ENCODE measurements at regions not wholly inside any gene's neighbourhood (a gene's known extent, or its start where the extent isn't known, plus 50 kb on each side); places are given as distances from the start of the nearest gene placed in this dataset.

GRCh38 chr5:57700072-57700471 lies 217.5 kb upstream of the ACTBL2 start:
- TF ChIP-seq, protein P1, sequence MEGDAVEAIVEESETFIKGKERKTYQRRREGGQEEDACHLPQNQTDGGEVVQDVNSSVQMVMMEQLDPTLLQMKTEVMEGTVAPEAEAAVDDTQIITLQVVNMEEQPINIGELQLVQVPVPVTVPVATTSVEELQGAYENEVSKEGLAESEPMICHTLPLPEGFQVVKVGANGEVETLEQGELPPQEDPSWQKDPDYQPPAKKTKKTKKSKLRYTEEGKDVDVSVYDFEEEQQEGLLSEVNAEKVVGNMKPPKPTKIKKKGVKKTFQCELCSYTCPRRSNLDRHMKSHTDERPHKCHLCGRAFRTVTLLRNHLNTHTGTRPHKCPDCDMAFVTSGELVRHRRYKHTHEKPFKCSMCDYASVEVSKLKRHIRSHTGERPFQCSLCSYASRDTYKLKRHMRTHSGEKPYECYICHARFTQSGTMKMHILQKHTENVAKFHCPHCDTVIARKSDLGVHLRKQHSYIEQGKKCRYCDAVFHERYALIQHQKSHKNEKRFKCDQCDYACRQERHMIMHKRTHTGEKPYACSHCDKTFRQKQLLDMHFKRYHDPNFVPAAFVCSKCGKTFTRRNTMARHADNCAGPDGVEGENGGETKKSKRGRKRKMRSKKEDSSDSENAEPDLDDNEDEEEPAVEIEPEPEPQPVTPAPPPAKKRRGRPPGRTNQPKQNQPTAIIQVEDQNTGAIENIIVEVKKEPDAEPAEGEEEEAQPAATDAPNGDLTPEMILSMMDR (IDR thresholded peaks at IDR 0.05; ENCODE audit: unreplicated experiment): no peak
- H3K9me3 Mint-ChIP-seq (ENCODE audit: low read depth): no peaks in the 10 kb centered on the region
- no peak overlapping the region for H3K4me3 Mint-ChIP-seq (ENCODE audit: low read depth)
- DNase-seq (ENCODE audit: low spot score, unreplicated experiment): no peak
- H3K4me1 Mint-ChIP-seq (ENCODE audit: low read depth): peaks cover 6% of the 10 kb centered on the region
- H3K36me3 Mint-ChIP-seq (ENCODE audit: insufficient read depth): no peaks in the 10 kb centered on the region
- no peaks in the 10 kb centered on the region for H3K27me3 Mint-ChIP-seq
- H3K27ac Mint-ChIP-seq: no peak overlapping the region

- no peaks in the 10 kb centered on the region for H3K9me3 Mint-ChIP-seq (ENCODE audit: low read depth)
- no peak overlapping the region for H3K27ac Mint-ChIP-seq
- TF ChIP-seq, protein P1 (IDR thresholded peaks at IDR 0.05; ENCODE audit: unreplicated experiment): no peak
- H3K4me1 Mint-ChIP-seq (ENCODE audit: low read depth): peaks cover 14% of the 10 kb centered on the region
- H3K4me3 Mint-ChIP-seq (ENCODE audit: low read depth): no peak overlapping the region
- H3K27me3 Mint-ChIP-seq: no peaks in the 10 kb centered on the region
- H3K36me3 Mint-ChIP-seq (ENCODE audit: insufficient read depth): no peaks in the 10 kb centered on the region
- DNase-seq (ENCODE audit: low spot score, unreplicated experiment): no peak
These were observed 216.2 kb upstream of the ACTBL2 start for GRCh38 chr5:57698802-57699201.

- H3K4me3 Mint-ChIP-seq (ENCODE audit: low read depth): no peak overlapping the region
These were observed 215.5 kb upstream of the ACTBL2 start for GRCh38 chr5:57698086-57698485.

GRCh38 chr5:57696825-57697570 lies 214.4 kb upstream of the ACTBL2 start:
- Mint-ChIP-seq H3K4me3 (ENCODE audit: low read depth) (no peak overlapping the region), H3K9me3 (ENCODE audit: low read depth) (no peaks in the 10 kb centered on the region), H3K27ac (no peak overlapping the region)

More at GRCh38 chr5:57698086-57698485, 215.5 kb upstream of the ACTBL2 start:
- H3K36me3 Mint-ChIP-seq (ENCODE audit: insufficient read depth): no peaks in the 10 kb centered on the region
- no peaks in the 10 kb centered on the region for H3K27me3 Mint-ChIP-seq
- H3K4me1 Mint-ChIP-seq (ENCODE audit: low read depth): peaks cover 20% of the 10 kb centered on the region
- no peak overlapping the region for H3K27ac Mint-ChIP-seq
- TF ChIP-seq, protein P1 (IDR thresholded peaks at IDR 0.05; ENCODE audit: unreplicated experiment): no peak
- DNase-seq (ENCODE audit: low spot score, unreplicated experiment): no peak
- H3K9me3 Mint-ChIP-seq (ENCODE audit: low read depth): no peaks in the 10 kb centered on the region

GRCh38 chr5:57696389-57696769 lies 213.8 kb upstream of the ACTBL2 start:
- no peak overlapping the region for H3K27ac Mint-ChIP-seq
- no peak for DNase-seq (ENCODE audit: low spot score, unreplicated experiment)
- no peaks in the 10 kb centered on the region for H3K36me3 Mint-ChIP-seq (ENCODE audit: insufficient read depth)
- TF ChIP-seq, protein P1 (IDR thresholded peaks at IDR 0.05; ENCODE audit: unreplicated experiment): no peak
- H3K9me3 Mint-ChIP-seq (ENCODE audit: low read depth): no peaks in the 10 kb centered on the region
- no peak overlapping the region for H3K4me3 Mint-ChIP-seq (ENCODE audit: low read depth)
- H3K4me1 Mint-ChIP-seq (ENCODE audit: low read depth): peaks cover 26% of the 10 kb centered on the region
- no peaks in the 10 kb centered on the region for H3K27me3 Mint-ChIP-seq

More at GRCh38 chr5:57696825-57697570, 214.4 kb upstream of the ACTBL2 start:
- H3K36me3 Mint-ChIP-seq (ENCODE audit: insufficient read depth): no peaks in the 10 kb centered on the region
- TF ChIP-seq, protein P1 (IDR thresholded peaks at IDR 0.05; ENCODE audit: unreplicated experiment): no peak
- no peak for DNase-seq (ENCODE audit: low spot score, unreplicated experiment)
- peaks cover 26% of the 10 kb centered on the region for H3K4me1 Mint-ChIP-seq (ENCODE audit: low read depth)
- no peaks in the 10 kb centered on the region for H3K27me3 Mint-ChIP-seq
